Left cardiac atrium (tissue), 4 donors: ENCODE measurements at regions not wholly inside any gene's neighbourhood (a gene's known extent, or its start where the extent isn't known, plus 50 kb on each side); places are given as distances from the start of the nearest gene placed in this dataset.

ENCODE experiments used
- ATAC-seq, 2 donors: fragments of 200-7000 bp; cut with Tn5 transposase; one replicate each; pipeline ENCODE4 v1.9.1; 2020; ENCODE audit warnings: mild to moderate bottlenecking in 2 of 2, moderate library complexity in 2 of 2
- DNase-seq: peaks from one replicate; pipeline ENCODE4 v3.0.0-alpha.2; 2020
- intact Hi-C, 2 donors: fragments of 100-400 bp; cut with DNase I; formaldehyde crosslinking; loops; one replicate each; pipeline versions ENCODE4 v1.14.1 to v1.15.1; 2022 to 2023
- donor health status: DM: no; HTN: yes; CAD: no.
- donor health status: DM: no; HTN: yes; CAD: no; lungs with severe emphysema.
- donor health status: DM: yes; HTN: yes; CAD: no.
- donor health status: Dilated cardiomyopathy.

GRCh38 chr2:39529836-39530235 lies 92.8 kb upstream of the MAP4K3 start:
- DNase-seq (no peak), ATAC-seq (no peak)
- intact Hi-C loops = no loop called here

DNA sequence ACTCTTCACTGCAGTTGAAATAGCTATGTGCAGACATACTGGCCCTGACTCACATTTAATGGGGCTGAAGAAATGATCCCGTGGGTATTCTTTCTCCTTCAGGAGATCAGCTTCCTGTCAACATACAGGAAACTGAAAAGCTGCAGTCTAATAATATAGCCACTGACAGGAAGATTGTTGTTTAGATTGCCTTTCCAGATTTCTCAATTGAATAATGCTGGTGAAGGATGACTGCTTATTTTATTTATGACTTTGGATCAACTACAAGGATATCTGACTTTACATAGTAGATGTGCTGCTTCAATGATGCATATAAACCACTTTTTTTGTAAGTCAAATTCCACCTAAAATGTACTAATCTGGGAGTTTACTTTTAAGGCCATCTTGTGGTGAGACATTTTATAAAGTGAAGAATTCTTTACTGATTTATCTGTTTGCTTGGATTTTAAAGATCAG lies 93.4 kb upstream of the MAP4K3 start:
- no peak for DNase-seq
- intact Hi-C loops = no loop called here
- no peak for ATAC-seq

GRCh38 chr2:39531220-39531777 lies 94.2 kb upstream of the MAP4K3 start:
- intact Hi-C loops = no loop called here
- no peak for ATAC-seq

GRCh38 chr2:39532933-39533332 lies 95.8 kb upstream of the MAP4K3 start:
- DNase-seq = no peak
- no peak for ATAC-seq
- intact Hi-C loops = no loop called here

More at GRCh38 chr2:39531220-39531777, 94.2 kb upstream of the MAP4K3 start:
- DNase-seq = no peak

- intact Hi-C loops = no loop called here
- no peak for ATAC-seq
- DNase-seq = no peak
Observed at GRCh38 chr2:39534095-39534711, 97.1 kb upstream of the MAP4K3 start.

GRCh38 chr2:39535636-39536185 lies 98.6 kb upstream of the MAP4K3 start:
- DNase-seq (no peak), ATAC-seq (no peak)
- intact Hi-C loops = no loop called here

- intact Hi-C loops = no loop called here
- no peak for DNase-seq
- no peak for ATAC-seq
Observed at GRCh38 chr2:39537150-39537549, 100.1 kb upstream of the MAP4K3 start.

DNA sequence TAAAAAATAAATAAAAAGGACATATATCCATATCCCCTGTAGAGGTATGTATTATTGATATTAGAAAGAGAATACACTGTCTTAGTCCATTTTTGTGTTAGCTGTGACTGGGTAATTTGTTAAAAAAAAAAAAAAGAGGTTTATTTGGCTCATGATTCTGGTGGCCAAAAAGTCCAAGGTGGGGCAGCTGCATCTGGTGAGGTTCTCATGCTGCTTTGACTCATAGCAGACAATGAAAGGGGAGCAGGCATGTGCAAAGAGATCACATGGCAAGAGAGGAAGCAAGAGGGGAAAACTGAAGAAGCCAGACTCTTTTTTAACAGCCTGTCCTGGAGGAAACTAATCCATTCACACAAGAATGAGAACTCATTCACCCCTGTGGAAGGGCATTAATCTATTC lies 101.6 kb upstream of the MAP4K3 start:
- DNase-seq = no peak
- ATAC-seq = no peak
- intact Hi-C loops = no loop called here

DNA sequence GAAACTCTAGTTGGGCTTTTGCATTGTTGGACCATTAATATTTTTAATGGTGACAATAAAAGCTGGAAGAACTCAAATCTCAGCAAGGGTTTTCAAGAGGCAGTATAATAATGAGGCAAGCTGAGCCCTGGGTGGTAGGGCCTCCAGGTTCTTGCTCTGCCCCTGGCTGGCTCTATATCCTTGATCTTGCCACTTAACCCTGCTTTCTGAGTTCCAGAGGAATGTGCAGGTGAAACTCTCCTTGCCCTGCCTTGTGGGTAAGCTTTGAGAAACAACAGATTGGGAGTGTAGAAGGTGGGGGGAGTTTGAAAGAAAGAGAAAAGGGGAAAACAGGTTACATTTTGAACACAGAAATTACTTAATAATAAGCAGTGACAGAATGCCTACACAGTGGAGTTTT lies 103.3 kb upstream of the MAP4K3 start:
- no peak for ATAC-seq
- no peak for DNase-seq
- intact Hi-C loops = loop anchor here in 1 of 2 donors (2.0 kb wide), 1 partner anchor 24 kb away; no protein-coding TSS in a partner anchor

GRCh38 chr2:39541011-39541930 lies 104.2 kb upstream of the MAP4K3 start:
- no peak for DNase-seq
- peak; percentile 57 to 76 for ATAC-seq
- intact Hi-C loops = loop anchor here in 1 of 2 donors (2.0 kb wide), 1 partner anchor 24 kb away; no protein-coding TSS in a partner anchor

DNA sequence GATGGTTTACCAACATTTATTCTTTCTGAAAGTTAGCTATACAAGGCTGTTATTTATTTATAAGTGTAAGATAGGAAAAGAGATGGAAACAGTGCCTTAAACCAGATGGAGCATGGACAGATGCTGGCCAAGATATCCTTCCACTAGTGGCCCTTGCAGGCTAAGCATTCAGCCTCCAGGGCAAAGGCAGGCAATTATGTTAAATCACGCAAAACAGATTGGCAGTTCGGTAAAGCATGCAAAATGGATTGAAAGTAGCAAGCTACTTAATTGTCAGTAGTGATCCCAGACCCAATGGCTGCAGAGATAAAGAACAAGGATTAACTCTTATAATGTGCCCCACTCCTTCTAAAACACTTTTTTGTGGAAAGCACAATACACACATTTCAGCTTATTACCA lies 105.4 kb upstream of the MAP4K3 start:
- DNase-seq = no peak
- ATAC-seq = no peak
- intact Hi-C loops = no loop called here

- intact Hi-C loops = no loop called here
- DNase-seq (no peak), ATAC-seq (no peak)
Observed at GRCh38 chr2:39545957-39546356, 108.9 kb upstream of the MAP4K3 start.

- DNase-seq (no peak), ATAC-seq (no peak)
- intact Hi-C loops = no loop called here
Observed at GRCh38 chr2:39546409-39546808, 109.3 kb upstream of the MAP4K3 start.

DNA sequence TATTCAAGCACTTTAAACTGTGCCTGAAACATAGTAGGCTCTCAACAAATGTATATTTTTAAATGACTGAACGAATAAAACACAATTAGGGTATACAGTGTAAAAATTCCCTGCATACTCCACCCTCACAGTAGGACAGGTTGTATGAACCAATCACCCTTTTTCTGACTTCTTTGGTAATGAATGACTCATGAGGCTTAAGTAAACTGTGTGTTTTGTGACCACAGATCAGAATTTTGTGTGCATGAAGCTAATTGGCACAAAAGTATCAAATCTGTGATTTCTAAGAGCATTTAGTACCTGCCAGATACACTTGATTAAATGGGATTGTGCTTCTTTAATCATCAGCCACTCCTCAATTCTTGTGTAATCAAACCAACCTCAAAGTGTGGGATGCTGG lies 109.9 kb upstream of the MAP4K3 start:
- DNase-seq = no peak
- intact Hi-C loops = no loop called here
- no peak for ATAC-seq

DNA sequence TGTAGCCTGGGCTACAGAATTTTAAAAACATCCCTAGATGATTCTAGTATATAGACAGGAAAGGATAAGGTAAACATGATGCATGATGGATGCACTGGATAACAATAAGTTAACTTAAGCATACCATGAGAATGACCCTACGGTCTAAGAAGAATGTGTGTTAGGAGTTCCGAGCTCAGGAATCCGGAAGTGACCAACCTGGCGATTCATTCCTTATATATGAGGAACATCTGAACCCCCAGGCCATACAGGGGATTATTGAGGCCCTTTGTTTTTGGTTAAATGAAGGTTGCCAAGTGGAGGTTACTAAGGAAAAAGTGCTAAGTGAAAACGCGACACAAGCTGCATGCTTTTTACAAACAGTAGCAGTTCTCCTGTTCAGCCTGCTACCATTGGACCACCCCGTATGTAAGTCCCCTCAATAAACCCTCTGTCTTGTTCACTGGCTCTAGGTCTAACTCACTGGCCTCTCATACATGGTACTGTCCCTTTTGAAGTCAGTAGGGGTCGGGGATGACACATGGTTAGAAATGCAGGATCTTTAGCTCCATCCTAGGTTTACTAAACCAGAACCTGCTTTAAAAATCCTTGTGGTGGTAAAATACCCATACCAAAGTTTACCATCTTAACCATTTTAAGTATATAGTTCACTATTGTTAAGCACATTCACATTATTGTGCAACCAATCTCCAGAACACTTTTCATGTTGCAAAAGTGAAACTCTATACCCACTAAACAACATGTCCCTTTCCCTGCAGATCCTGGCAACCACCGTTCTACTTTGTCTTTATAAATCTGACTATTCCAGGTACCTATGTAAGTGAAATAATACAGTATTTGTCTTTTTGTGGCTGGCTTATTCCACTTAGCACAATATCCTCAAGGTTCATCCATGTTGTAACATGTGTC lies 111.0 kb upstream of the MAP4K3 start:
- ATAC-seq = no peak
- DNase-seq = no peak
- intact Hi-C loops = no loop called here

DNA sequence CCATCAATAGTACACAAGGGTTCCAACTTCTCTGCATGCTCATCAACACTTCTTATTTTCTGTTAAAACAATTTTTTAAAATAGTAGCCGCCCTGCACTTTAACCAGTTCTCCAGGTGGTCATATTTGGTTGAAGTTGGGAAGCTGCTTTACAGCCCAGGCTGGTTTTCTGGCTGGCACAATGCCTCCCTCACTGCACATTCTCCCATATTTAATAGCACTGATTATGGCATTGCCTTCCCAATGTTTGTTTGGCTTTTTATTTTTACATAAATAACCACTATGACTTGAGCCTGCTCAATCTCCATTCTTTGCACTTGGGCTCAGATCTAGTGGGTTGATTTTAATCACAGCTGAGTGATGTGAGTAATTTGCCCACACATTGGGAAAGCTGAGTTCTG lies 111.9 kb upstream of the MAP4K3 start:
- DNase-seq (no peak), ATAC-seq (no peak)
- intact Hi-C loops = no loop called here

- ATAC-seq = no peak
- intact Hi-C loops = no loop called here
- DNase-seq = no peak
Observed at GRCh38 chr2:39549718-39550464, 112.8 kb upstream of the MAP4K3 start.

GRCh38 chr2:39550701-39551285 lies 113.7 kb upstream of the MAP4K3 start:
- intact Hi-C loops = no loop called here
- peak in 1 of 2 donors; percentile 17 for ATAC-seq
- no peak for DNase-seq
